ENCODE measurements at regions not wholly inside any gene's neighbourhood (a gene's known extent, or its start where the extent isn't known, plus 50 kb on each side); places are given as distances from the start of the nearest gene placed in this dataset.

DNA sequence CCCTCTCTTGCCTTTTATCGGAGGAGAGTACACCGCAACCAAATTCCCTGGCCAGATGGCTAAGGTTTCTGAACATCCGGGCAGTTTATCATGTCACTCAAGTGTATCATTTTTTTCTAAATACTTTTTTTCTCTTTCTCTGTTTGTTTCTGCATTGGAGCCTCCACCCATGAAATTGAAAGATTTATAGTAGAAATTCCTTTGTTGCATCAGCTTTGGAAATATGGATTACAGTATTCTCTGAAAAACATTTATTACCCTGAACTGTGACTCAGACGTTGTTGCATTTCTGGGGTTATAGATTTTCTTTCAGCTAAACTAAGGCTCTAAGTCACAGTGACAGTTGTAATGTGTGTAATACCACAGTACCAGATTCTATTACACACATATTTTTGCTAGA lies 187.0 kb downstream of the SPTSSA start:
- no peak for TF ChIP-seq CTCF (IDR thresholded peaks at IDR 0.05)
- TF ChIP-seq POLR2A (IDR thresholded peaks at IDR 0.05) = no peak

Measured in right lobe of liver (tissue), 4 donors.